ENCODE measurements at regions not wholly inside any gene's neighbourhood (a gene's known extent, or its start where the extent isn't known, plus 50 kb on each side); places are given as distances from the start of the nearest gene placed in this dataset.

- TF ChIP-seq POLR2AphosphoS5 (IDR thresholded peaks at IDR 0.05; ENCODE audit: borderline replicate concordance, low read depth, low read length): no peak
- no peak for TF ChIP-seq EZH2 (IDR thresholded peaks at IDR 0.05)
- no peak for TF ChIP-seq FOXP2 (optimal IDR thresholded peaks at IDR 0.05; ENCODE audit: control extremely low read depth, extremely low read length, insufficient read depth)
Measured at GRCh38 chr6:81023709-81024108, 728.8 kb downstream of the TENT5A start.
